Tibial artery (tissue), 4 donors: ENCODE measurements at regions not wholly inside any gene's neighbourhood (a gene's known extent, or its start where the extent isn't known, plus 50 kb on each side); places are given as distances from the start of the nearest gene placed in this dataset.

Experiments used
- DNase-seq, 2 donors: peaks; one replicate each; pipeline ENCODE4 v3.0.0-alpha.2; 2019
- H3K27ac ChIP-seq, 2 donors: fragments of 200-600 bp; sonication (generic) in 1 of 2; 1 replicate in 1 of 2; 2 replicates in 1 of 2; pipeline ENCODE4 v1.5.1; 2018 to 2019; ENCODE audit warnings: mild to moderate bottlenecking in 1 of 2
- H3K27me3 ChIP-seq, 2 donors: fragments of 200-600 bp; sonication (generic) in 1 of 2; one replicate each; pipeline versions ENCODE4 v1.5.1 to v1.6.0; 2016 to 2019
- H3K36me3 ChIP-seq, 3 donors: fragments of 200-600 bp; sonication (generic) in 2 of 3; one replicate each; pipeline ENCODE4 v1.5.1; 2016 to 2019; ENCODE audit warnings: mild to moderate bottlenecking in 2 of 3
- H3K4me1 ChIP-seq, 4 donors: fragments of 200-600 bp; sonication (generic) in 2 of 4; 1 replicate in 3 of 4; 2 replicates in 1 of 4; pipeline ENCODE4 v1.5.1; 2016 to 2019
- H3K4me3 ChIP-seq, 2 donors: fragments of 200-600 bp; sonication (generic) in 1 of 2; 1 replicate in 1 of 2; 2 replicates in 1 of 2; pipeline ENCODE4 v1.5.1; 2018 to 2019; ENCODE audit warnings: mild to moderate bottlenecking in 2 of 2
- H3K9me3 ChIP-seq, 3 donors: fragments of 200-600 bp; sonication (generic) in 1 of 3; one replicate each; pipeline ENCODE4 v1.5.1; 2016 to 2019
- CTCF ChIP-seq, 2 experiments: fragments of 200-600 bp in 1 of 2; fragments of 450-650 bp in 1 of 2; IDR thresholded peaks; one replicate each; pipeline ENCODE4 v1.5.1; 2017 to 2019; ENCODE audit warnings: antibody characterized with exemption in 2 of 2, mild to moderate bottlenecking in 1 of 2, moderate library complexity in 1 of 2
- intact Hi-C: fragments of 100-400 bp; cut with DNase I; formaldehyde crosslinking; loops from one replicate; pipeline ENCODE4 v1.15.0; 2023; ENCODE audit warnings: low total_unique reads

- peak; percentile 50 to 65 for TF ChIP-seq CTCF (IDR thresholded peaks at IDR 0.05)
- intact Hi-C loops: no loop called here
Measured at GRCh38 chr12:41684997-41685396, 459.7 kb downstream of the GXYLT1 start.

GRCh38 chr12:41683513-41684240, 461.0 kb downstream of the GXYLT1 start:
- no peak for DNase-seq

More at GRCh38 chr12:41684997-41685396, 459.7 kb downstream of the GXYLT1 start:
- H3K4me1 ChIP-seq: no peaks in the 10 kb centered on the region
- H3K27me3 ChIP-seq: no peaks in the 10 kb centered on the region
- H3K36me3 ChIP-seq: no peaks in the 10 kb centered on the region
- no peak for DNase-seq
- no peak overlapping the region for H3K27ac ChIP-seq
- no peak overlapping the region for H3K4me3 ChIP-seq
- H3K9me3 ChIP-seq: no peaks in the 10 kb centered on the region

GRCh38 chr12:41683023-41683422, 461.7 kb downstream of the GXYLT1 start:
- H3K27ac ChIP-seq: no peak overlapping the region
- no peak overlapping the region for H3K4me3 ChIP-seq
- H3K4me1 ChIP-seq: no peaks in the 10 kb centered on the region
- H3K27me3 ChIP-seq: no peaks in the 10 kb centered on the region
- TF ChIP-seq CTCF (IDR thresholded peaks at IDR 0.05): no peak
- DNase-seq: no peak
- H3K36me3 ChIP-seq: no peaks in the 10 kb centered on the region
- H3K9me3 ChIP-seq: no peaks in the 10 kb centered on the region
- intact Hi-C loops: no loop called here

More at GRCh38 chr12:41683513-41684240, 461.0 kb downstream of the GXYLT1 start:
- H3K27me3 ChIP-seq: no peaks in the 10 kb centered on the region
- H3K36me3 ChIP-seq: no peaks in the 10 kb centered on the region
- H3K27ac ChIP-seq: no peak overlapping the region
- no peaks in the 10 kb centered on the region for H3K9me3 ChIP-seq
- no peak overlapping the region for H3K4me3 ChIP-seq
- no peaks in the 10 kb centered on the region for H3K4me1 ChIP-seq
- intact Hi-C loops: no loop called here
- no peak for TF ChIP-seq CTCF (IDR thresholded peaks at IDR 0.05)

- no peak for TF ChIP-seq CTCF (IDR thresholded peaks at IDR 0.05)
- Histone ChIP-seq H3K9me3 (no peaks in the 10 kb centered on the region), H3K27me3 (no peaks in the 10 kb centered on the region), H3K27ac (no peak overlapping the region), H3K36me3 (no peaks in the 10 kb centered on the region), H3K4me1 (no peaks in the 10 kb centered on the region), H3K4me3 (no peak overlapping the region)
- DNase-seq: no peak
- intact Hi-C loops: no loop called here
Measured at GRCh38 chr12:41681898-41682297, 462.8 kb downstream of the GXYLT1 start.

- Histone ChIP-seq H3K4me3 (no peak overlapping the region), H3K9me3 (no peaks in the 10 kb centered on the region), H3K36me3 (no peaks in the 10 kb centered on the region), H3K4me1 (no peaks in the 10 kb centered on the region), H3K27ac (no peak overlapping the region), H3K27me3 (no peaks in the 10 kb centered on the region)
- intact Hi-C loops: no loop called here
- no peak for DNase-seq
- no peak for TF ChIP-seq CTCF (IDR thresholded peaks at IDR 0.05)
Measured at GRCh38 chr12:41680155-41680554, 464.5 kb downstream of the GXYLT1 start.
